ENCODE measurements at regions not wholly inside any gene's neighbourhood (a gene's known extent, or its start where the extent isn't known, plus 50 kb on each side); places are given as distances from the start of the nearest gene placed in this dataset.

DNA sequence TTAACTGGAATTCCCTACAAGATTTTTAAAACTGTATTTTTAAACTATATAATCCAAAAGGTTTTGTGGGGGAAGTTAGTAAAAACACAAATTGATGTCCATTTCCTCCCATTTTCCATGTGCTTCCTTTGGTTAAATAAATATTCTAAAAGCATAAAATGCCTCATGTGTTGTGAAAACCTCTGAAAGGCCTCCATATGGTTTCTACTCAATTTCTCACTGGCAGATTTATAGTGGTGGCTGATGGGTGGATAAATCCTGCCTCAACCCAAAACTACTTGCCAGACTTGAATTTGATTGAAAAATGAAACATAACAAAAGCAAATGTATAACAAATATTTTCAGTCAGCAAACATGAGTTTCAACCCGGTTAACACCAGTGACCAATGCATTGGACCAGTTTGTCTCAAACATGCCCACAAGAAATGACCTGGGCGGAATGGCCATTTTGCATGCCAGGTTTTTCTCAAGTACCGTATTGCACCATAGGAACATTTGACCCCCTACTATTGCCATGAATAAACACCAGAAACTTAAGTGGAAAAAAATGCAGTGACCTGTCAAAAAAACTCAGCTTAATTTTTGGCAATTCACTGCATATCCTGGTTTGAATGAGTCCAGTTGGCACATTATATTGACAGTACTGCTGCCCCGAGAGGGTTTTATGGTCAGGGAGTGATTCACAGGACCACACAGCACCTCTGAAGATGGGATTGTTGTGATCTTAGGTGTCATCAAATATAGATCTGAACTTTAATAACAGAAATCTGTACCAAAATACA is 454.6 kb upstream of the ANKRD30A start:
- H3K27me3 ChIP-seq (ENCODE audit: control insufficient read depth, insufficient read depth, low read length): no peaks in the 10 kb centered on the region

DNA sequence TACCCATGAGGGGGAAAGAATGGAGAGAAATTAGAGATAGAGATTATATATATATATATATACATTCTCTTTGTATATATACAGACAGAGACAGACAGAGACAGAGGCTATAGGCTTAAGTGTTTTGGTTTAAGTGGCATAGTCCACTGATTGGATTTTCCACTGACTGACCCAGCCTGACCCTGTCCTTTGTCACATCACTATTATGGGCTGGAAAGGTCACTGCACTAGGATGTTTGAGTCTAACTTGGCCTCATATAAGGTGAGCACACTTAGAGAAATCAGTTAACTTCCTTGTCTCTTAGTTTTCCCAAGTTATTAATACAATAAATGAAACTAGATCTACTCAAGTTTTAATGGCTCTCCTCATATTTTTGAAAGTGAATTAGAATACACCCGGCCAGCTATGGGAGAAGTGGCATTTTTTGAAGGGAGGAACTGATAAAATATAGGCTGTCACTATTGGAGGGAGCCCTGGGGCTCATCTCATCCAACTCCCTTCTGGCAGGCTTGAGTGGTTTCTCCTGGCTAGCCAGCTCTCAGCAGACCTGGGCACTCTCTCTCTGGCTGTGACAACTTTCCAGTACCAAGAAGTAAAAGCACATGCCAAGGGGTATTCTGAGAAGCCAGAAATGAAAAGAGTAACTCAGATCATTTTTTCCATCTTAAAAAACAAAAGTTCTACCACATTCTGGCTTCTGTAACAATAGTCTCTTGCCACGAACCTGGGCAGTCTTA is 455.6 kb upstream of the ANKRD30A start:
- Mint-ChIP-seq H3K4me3 (no peak overlapping the region), H3K4me1 (no peaks in the 10 kb centered on the region), H3K27ac (no peak overlapping the region), H3K36me3 (no peaks in the 10 kb centered on the region), H3K9me3 (peaks cover 2 to 3% of the 10 kb centered on the region in 2 donors), H3K27me3 (ENCODE audit: low read depth in 2 of 2) (no peaks in the 10 kb centered on the region)
- intact Hi-C loops (cut with micrococcal nuclease): no loop called here
- Histone ChIP-seq H3K36me3 (ENCODE audit: control insufficient read depth, insufficient read depth, low read length) (no peaks in the 10 kb centered on the region), H3K4me3 (ENCODE audit: low read length) (no peak overlapping the region), H3K9me3 (ENCODE audit: control insufficient read depth, insufficient read depth, low read length) (no peaks in the 10 kb centered on the region), H3K27ac (ENCODE audit: low read length) (no peak overlapping the region), H3K4me1 (ENCODE audit: control insufficient read depth, insufficient read depth, low read length) (no peaks in the 10 kb centered on the region), H3K27me3 (ENCODE audit: control insufficient read depth, insufficient read depth, low read length) (no peaks in the 10 kb centered on the region)
- TF ChIP-seq, protein P1, sequence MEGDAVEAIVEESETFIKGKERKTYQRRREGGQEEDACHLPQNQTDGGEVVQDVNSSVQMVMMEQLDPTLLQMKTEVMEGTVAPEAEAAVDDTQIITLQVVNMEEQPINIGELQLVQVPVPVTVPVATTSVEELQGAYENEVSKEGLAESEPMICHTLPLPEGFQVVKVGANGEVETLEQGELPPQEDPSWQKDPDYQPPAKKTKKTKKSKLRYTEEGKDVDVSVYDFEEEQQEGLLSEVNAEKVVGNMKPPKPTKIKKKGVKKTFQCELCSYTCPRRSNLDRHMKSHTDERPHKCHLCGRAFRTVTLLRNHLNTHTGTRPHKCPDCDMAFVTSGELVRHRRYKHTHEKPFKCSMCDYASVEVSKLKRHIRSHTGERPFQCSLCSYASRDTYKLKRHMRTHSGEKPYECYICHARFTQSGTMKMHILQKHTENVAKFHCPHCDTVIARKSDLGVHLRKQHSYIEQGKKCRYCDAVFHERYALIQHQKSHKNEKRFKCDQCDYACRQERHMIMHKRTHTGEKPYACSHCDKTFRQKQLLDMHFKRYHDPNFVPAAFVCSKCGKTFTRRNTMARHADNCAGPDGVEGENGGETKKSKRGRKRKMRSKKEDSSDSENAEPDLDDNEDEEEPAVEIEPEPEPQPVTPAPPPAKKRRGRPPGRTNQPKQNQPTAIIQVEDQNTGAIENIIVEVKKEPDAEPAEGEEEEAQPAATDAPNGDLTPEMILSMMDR (IDR thresholded peaks at IDR 0.05): no peak
- ATAC-seq: no peak
- DNase-seq: no peak
- 29% methylated on average over 2 of the region's 2 CpGs for WGBS (ENCODE audit: insufficient coverage)

More for the DNA sequence above, 454.6 kb upstream of the ANKRD30A start:
- H3K27ac ChIP-seq (ENCODE audit: low read length): no peak overlapping the region
- no peak overlapping the region for H3K4me3 ChIP-seq (ENCODE audit: low read length)
- H3K36me3 ChIP-seq (ENCODE audit: control insufficient read depth, insufficient read depth, low read length): no peaks in the 10 kb centered on the region
- H3K36me3 Mint-ChIP-seq: no peaks in the 10 kb centered on the region
- ATAC-seq (no peak), DNase-seq (no peak)
- peaks cover 3 to 4% of the 10 kb centered on the region in 2 donors for H3K9me3 Mint-ChIP-seq
- no peak overlapping the region for H3K27ac Mint-ChIP-seq
- intact Hi-C loops (cut with micrococcal nuclease): no loop called here
- H3K4me1 Mint-ChIP-seq: no peaks in the 10 kb centered on the region
- no peaks in the 10 kb centered on the region for H3K4me1 ChIP-seq (ENCODE audit: control insufficient read depth, insufficient read depth, low read length)
- no peaks in the 10 kb centered on the region for H3K27me3 Mint-ChIP-seq (ENCODE audit: low read depth in 2 of 2)
- 88% methylated on average over 4 of the region's 4 CpGs for WGBS (ENCODE audit: insufficient coverage)
- no peaks in the 10 kb centered on the region for H3K9me3 ChIP-seq (ENCODE audit: control insufficient read depth, insufficient read depth, low read length)
- TF ChIP-seq, protein P1 (IDR thresholded peaks at IDR 0.05): no peak
- H3K4me3 Mint-ChIP-seq: no peak overlapping the region

DNA sequence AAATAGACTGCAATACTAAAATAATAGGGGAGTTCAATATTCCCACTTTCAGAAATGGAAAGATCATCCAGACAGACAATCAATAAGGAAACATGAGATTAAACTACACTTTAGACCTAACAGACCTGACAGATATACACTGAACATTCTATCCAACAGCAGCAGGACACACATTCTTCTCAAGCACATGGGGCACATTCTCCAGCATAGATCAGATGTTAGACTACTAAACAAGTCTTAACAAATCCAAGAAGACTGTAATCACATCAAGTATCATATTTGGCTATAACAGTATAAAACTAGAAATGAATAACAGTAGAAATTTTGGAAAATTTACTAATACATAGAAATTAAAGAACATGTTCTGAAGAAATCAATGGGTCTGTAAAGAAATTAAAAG is 458.9 kb upstream of the ANKRD30A start:
- no peak for ATAC-seq
- intact Hi-C loops (cut with micrococcal nuclease): no loop called here

More for the DNA sequence above, 458.9 kb upstream of the ANKRD30A start:
- no peaks in the 10 kb centered on the region for H3K27me3 ChIP-seq (ENCODE audit: control insufficient read depth, insufficient read depth, low read length)
- no peaks in the 10 kb centered on the region for H3K4me1 ChIP-seq (ENCODE audit: control insufficient read depth, insufficient read depth, low read length)
- no peaks in the 10 kb centered on the region for H3K36me3 ChIP-seq (ENCODE audit: control insufficient read depth, insufficient read depth, low read length)
- no peaks in the 10 kb centered on the region for H3K4me1 Mint-ChIP-seq
- H3K27ac ChIP-seq (ENCODE audit: low read length): no peak overlapping the region
- peaks cover 0 to 4% of the 10 kb centered on the region in 2 donors for H3K9me3 Mint-ChIP-seq
- H3K36me3 Mint-ChIP-seq: no peaks in the 10 kb centered on the region
- no peak overlapping the region for H3K4me3 ChIP-seq (ENCODE audit: low read length)
- H3K27ac Mint-ChIP-seq: no peak overlapping the region
- H3K27me3 Mint-ChIP-seq (ENCODE audit: low read depth in 2 of 2): no peaks in the 10 kb centered on the region
- TF ChIP-seq, protein P1 (IDR thresholded peaks at IDR 0.05): no peak
- H3K9me3 ChIP-seq (ENCODE audit: control insufficient read depth, insufficient read depth, low read length): no peaks in the 10 kb centered on the region
- DNase-seq: no peak
- H3K4me3 Mint-ChIP-seq: no peak overlapping the region

Measured in natural killer cell (primary cell).